Fibroblast of lung (primary cell): ENCODE measurements at regions not wholly inside any gene's neighbourhood (a gene's known extent, or its start where the extent isn't known, plus 50 kb on each side); places are given as distances from the start of the nearest gene placed in this dataset.

Experiments used
- DNase-seq, 2 donors: peaks; one replicate each; pipeline versions ENCODE4 v3.0.0 to v3.0.0-alpha.2; 2010; ENCODE audit warnings: low read depth in 2 of 2
- H2AFZ ChIP-seq: 2 replicates; pipeline ENCODE4 v1.5.1; 2012; ENCODE audit warnings: low read length, control low read depth, inconsistent platforms
- H3K27ac ChIP-seq: 2 replicates; pipeline ENCODE4 v1.5.1; 2011; ENCODE audit warnings: low read length, control low read depth; ENCODE audit not compliant: insufficient read depth
- H3K27me3 ChIP-seq: 2 replicates; pipeline ENCODE4 v1.5.1; 2011; ENCODE audit warnings: mild to moderate bottlenecking, low read length; ENCODE audit not compliant: control insufficient read depth, insufficient read depth
- H3K36me3 ChIP-seq: 2 replicates; pipeline ENCODE4 v1.5.1; 2011; ENCODE audit warnings: low read length; ENCODE audit not compliant: control insufficient read depth, insufficient read depth
- H3K4me1 ChIP-seq: 2 replicates; pipeline ENCODE4 v1.5.1; 2011; ENCODE audit warnings: low read length; ENCODE audit not compliant: control insufficient read depth, insufficient read depth; ENCODE audit errors: extremely low read depth
- H3K4me2 ChIP-seq: 2 replicates; pipeline ENCODE4 v1.5.1; 2011; ENCODE audit warnings: low read length, control low read depth; ENCODE audit not compliant: insufficient read depth; ENCODE audit errors: extremely low read depth
- H3K4me3 ChIP-seq, 4 experiments: fragments of 200-600 bp in 1 of 4; sonication (generic) in 1 of 4; replicated peaks in 1 of 4; 2 replicates each; pipeline ENCODE4 v1.5.1; 2011 to 2016; ENCODE audit warnings: low read length in 4 of 4, low read depth in 3 of 4, mild to moderate bottlenecking in 3 of 4, control low read depth in 2 of 4, inconsistent platforms in 1 of 4, mixed read lengths in 1 of 4; ENCODE audit not compliant: insufficient read depth in 1 of 4; ENCODE audit errors: control extremely low read depth in 1 of 4
- H3K79me2 ChIP-seq: 2 replicates; pipeline ENCODE4 v1.5.1; 2012; ENCODE audit warnings: mild to moderate bottlenecking, low read length, inconsistent platforms; ENCODE audit not compliant: control insufficient read depth, insufficient read depth
- H3K9ac ChIP-seq: 2 replicates; pipeline ENCODE4 v1.5.1; 2011; ENCODE audit warnings: mild to moderate bottlenecking, low read length, control low read depth; ENCODE audit not compliant: insufficient read depth
- H3K9me3 ChIP-seq: 2 replicates; pipeline ENCODE4 v1.5.1; 2012; ENCODE audit warnings: low read depth, low read length; ENCODE audit not compliant: control insufficient read depth, insufficient read depth
- H4K20me1 ChIP-seq: 2 replicates; pipeline ENCODE4 v1.5.1; 2011; ENCODE audit warnings: low read length; ENCODE audit not compliant: control insufficient read depth, insufficient read depth; ENCODE audit errors: extremely low read depth
- EZH2 ChIP-seq: IDR thresholded peaks from 2 replicates; pipeline ENCODE4 v1.5.1; 2012; ENCODE audit warnings: low read length, control low read depth, mild to moderate bottlenecking; ENCODE audit errors: missing control alignments
- TF ChIP-seq, protein P1 (sequence below), 2 donors: IDR thresholded peaks in 1 of 2; conservative IDR thresholded peaks in 1 of 2; 1 replicate in 1 of 2; 2 replicates in 1 of 2; pipeline ENCODE4 v1.5.1; 2011 to 2012; ENCODE audit warnings: low read length in 2 of 2, control low read depth in 1 of 2, inconsistent platforms in 1 of 2, low read depth in 1 of 2, mild to moderate bottlenecking in 1 of 2

DNA sequence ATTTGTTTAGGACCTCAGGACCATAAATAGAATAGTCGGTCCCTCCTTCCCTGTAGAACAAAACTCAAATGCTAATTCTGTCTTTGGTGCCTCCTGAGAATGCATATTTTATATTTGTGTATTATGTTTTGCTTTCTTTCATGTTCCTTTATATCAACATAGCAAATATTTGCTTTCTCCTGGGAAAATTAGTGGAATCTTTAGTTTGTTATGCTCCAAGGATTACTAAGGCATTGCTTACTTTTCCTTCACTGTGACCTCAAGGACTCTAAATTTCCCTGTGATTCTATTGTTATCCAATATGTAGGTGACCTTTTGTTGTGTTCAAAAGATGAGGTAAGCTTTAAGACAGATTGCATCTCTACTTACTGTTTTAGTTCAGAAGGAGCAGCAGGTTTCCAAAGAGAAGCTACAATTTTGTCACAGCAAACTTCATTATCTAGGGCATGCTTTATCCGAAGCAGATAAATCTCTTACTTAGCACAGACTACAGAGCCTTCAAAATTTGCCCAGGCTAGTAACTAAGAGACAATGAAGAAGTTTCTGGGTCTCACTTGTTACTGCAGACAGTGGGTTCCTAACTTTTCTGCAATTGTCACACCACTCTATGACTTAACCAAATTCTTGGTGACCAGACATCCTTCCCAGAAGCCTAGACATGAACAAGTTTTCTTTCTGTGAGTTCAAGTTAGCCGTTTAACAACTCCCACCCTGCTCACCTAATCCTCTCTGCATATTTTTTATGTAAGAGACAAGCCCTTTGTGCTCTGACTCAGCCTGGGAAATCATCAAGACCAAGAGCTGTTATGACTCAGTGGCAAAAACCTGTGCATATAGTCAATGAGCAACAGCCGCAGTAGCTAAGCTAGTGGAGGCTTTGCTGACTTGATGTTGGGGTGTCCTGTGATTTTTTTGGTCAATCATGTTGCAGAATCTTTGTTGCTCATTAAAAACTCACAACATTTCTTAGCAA is 378.8 kb downstream of the QKI start:
- Histone ChIP-seq H3K9ac (no peak overlapping the region), H3K4me2 (no peak overlapping the region), H4K20me1 (no peaks in the 10 kb centered on the region), H3K4me1 (no peaks in the 10 kb centered on the region), H2AFZ (no peak overlapping the region), H3K9me3 (no peaks in the 10 kb centered on the region), H3K4me3 (no peak overlapping the region), H3K79me2 (no peaks in the 10 kb centered on the region), H3K36me3 (no peaks in the 10 kb centered on the region), H3K27me3 (no peaks in the 10 kb centered on the region), H3K27ac (no peak overlapping the region)
- TF ChIP-seq EZH2: no peak
- TF ChIP-seq, protein P1, sequence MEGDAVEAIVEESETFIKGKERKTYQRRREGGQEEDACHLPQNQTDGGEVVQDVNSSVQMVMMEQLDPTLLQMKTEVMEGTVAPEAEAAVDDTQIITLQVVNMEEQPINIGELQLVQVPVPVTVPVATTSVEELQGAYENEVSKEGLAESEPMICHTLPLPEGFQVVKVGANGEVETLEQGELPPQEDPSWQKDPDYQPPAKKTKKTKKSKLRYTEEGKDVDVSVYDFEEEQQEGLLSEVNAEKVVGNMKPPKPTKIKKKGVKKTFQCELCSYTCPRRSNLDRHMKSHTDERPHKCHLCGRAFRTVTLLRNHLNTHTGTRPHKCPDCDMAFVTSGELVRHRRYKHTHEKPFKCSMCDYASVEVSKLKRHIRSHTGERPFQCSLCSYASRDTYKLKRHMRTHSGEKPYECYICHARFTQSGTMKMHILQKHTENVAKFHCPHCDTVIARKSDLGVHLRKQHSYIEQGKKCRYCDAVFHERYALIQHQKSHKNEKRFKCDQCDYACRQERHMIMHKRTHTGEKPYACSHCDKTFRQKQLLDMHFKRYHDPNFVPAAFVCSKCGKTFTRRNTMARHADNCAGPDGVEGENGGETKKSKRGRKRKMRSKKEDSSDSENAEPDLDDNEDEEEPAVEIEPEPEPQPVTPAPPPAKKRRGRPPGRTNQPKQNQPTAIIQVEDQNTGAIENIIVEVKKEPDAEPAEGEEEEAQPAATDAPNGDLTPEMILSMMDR (conservative IDR thresholded peaks at IDR 0.05 in 1 of 2, IDR thresholded peaks at IDR 0.05 in 1 of 2; ENCODE audit: low read depth in 1 of 2, low read length in 2 of 2): no peak
- DNase-seq: peak; percentile 42 to 94

DNA sequence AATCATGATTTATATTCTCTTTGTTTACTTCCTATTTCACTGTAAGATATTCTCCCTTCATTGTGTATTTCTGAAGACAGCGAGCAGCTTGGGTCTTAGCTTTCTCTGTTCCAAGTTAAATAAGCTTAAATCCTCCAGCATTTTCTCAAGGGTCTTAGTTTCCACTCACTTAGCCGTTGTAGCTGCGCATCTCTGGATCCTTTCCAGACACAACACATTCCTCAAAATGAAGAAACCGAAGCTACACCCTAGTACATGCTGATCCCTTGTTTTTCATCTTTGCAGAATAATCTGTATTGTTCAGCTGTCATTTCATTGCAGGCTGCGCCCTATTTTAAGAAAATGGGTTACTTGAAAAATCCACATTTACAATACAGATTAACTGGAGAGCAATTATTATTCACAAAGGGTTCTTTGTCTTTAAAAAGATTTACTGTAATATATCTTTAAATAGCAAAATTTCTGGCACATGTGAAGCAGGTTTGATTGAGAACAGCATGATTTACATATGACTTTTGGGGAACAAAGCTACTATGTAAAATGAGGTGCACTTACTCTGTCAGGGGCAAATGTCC is 375.8 kb downstream of the QKI start:
- Histone ChIP-seq H3K27me3 (no peaks in the 10 kb centered on the region), H3K79me2 (no peaks in the 10 kb centered on the region), H3K4me2 (no peak overlapping the region), H3K27ac (no peak overlapping the region), H2AFZ (peak overlapping the region; percentile 9), H4K20me1 (no peaks in the 10 kb centered on the region), H3K4me3 (no peak overlapping the region), H3K9me3 (no peaks in the 10 kb centered on the region), H3K4me1 (no peaks in the 10 kb centered on the region), H3K9ac (no peak overlapping the region), H3K36me3 (no peaks in the 10 kb centered on the region)
- TF ChIP-seq, protein P1 (conservative IDR thresholded peaks at IDR 0.05 in 1 of 2, IDR thresholded peaks at IDR 0.05 in 1 of 2; ENCODE audit: low read depth in 1 of 2, low read length in 2 of 2): no peak
- TF ChIP-seq EZH2: no peak
- peak; percentile 19 to 59 for DNase-seq

DNA sequence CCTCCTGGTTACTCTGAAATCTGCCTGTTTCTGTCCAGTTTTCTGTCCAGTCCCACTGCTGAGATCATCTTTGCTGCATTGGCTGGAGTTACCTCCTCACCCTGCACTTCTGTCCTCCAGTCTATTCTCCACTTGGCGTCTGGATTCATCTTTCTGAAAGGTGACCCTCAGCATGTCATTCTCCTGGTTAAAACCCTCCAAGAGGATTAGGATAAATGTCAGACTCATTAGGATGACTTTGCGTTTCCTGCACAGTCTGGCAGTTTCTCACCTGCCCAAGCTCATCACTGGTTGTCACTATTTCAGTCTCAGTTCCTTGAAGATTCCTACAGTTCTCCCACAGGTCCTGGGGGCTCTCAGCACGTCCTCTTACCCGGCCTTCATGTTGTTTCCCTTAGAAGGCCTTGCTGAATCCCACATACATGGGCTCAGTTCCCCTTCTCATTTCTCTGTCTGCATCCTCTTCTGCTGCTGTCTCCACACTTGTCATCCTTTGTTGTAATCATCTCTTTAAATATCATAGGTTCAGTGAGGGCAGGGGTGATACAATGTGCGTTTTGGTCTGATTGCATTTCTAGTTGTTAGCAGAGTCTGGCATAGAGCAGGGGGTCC is 374.8 kb downstream of the QKI start:
- Histone ChIP-seq H3K9ac (no peak overlapping the region), H3K27ac (no peak overlapping the region), H3K4me3 (no peak overlapping the region), H3K79me2 (no peaks in the 10 kb centered on the region), H3K4me1 (no peaks in the 10 kb centered on the region), H3K4me2 (no peak overlapping the region), H3K36me3 (no peaks in the 10 kb centered on the region), H3K27me3 (no peaks in the 10 kb centered on the region), H2AFZ (no peak overlapping the region), H4K20me1 (no peaks in the 10 kb centered on the region), H3K9me3 (no peaks in the 10 kb centered on the region)
- TF ChIP-seq, protein P1 (conservative IDR thresholded peaks at IDR 0.05 in 1 of 2, IDR thresholded peaks at IDR 0.05 in 1 of 2; ENCODE audit: low read depth in 1 of 2, low read length in 2 of 2): no peak
- no peak for TF ChIP-seq EZH2
- no peak for DNase-seq
